A673 (cell line): ENCODE measurements at regions not wholly inside any gene's neighbourhood (a gene's known extent, or its start where the extent isn't known, plus 50 kb on each side); places are given as distances from the start of the nearest gene placed in this dataset.

Experiments used
- CTCF ChIP-seq: fragments of 300-800, 200-600 bp; sonication (generic); conservative IDR thresholded peaks from 2 replicates; pipeline ENCODE4 v1.5.1; 2017; ENCODE audit warnings: low read depth, mild to moderate bottlenecking, antibody characterized with exemption, low read length, moderate library complexity, mixed read lengths
- EZH2 ChIP-seq: fragments of 200-600 bp; sonication (generic); IDR thresholded peaks from 2 replicates; pipeline ENCODE4 v1.6.1; 2017; ENCODE audit warnings: borderline replicate concordance, low read depth, mild to moderate bottlenecking, mixed read lengths, antibody characterized with exemption, low read length; ENCODE audit not compliant: poor library complexity, severe bottlenecking

DNA sequence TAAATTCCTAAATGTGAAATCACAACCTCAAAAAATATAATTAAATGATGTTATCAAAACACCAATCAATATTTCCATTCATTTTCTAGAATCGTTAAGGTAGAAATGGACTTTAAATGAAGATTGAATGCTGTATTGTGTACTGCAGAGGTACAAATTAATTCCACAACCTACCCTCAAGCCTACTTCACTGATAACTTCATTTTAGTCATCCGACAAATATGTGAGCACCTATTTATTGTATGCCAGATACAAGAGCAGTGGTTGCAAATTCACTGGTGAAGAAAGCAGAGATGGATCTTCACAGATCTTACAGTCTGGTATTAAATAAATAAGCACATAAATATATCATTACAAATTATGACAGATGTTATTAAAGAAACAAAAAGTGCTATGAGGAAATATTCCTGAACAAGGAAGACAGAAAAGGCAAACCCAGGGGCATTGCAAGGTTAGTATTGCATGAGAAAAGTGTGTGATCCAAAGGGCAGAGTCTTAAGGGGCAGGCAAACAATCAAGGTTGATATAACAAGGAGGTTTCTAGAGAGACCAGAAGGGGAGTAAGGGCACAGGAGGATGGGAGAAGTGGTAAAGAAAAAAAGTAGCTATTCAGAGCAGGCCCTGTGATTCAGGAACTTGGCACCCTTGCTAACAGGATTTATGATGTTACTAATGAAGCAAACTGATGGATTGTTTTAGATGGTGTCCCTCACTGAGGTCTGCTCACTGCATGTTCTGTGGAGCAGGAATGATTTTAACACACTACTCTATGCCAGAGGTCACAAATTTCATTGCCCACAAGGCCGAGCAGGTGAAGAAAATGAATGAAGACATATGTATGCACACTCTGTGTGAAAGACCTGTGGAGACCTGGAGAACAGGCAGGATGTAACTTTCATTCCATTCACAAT lies 128.0 kb upstream of the CCDC150 start:
- TF ChIP-seq CTCF (no peak), EZH2 (no peak)
